Keratinocyte (primary cell): ENCODE measurements at regions not wholly inside any gene's neighbourhood (a gene's known extent, or its start where the extent isn't known, plus 50 kb on each side); places are given as distances from the start of the nearest gene placed in this dataset.

Experiments used
- EZH2 ChIP-seq: IDR thresholded peaks from one replicate; pipeline ENCODE4 v1.6.1; 2012; ENCODE audit warnings: inconsistent platforms, mild to moderate bottlenecking, low read length, moderate library complexity
- TF ChIP-seq, protein P1 (sequence below), 3 experiments: IDR thresholded peaks in 1 of 3; conservative IDR thresholded peaks in 1 of 3; optimal IDR thresholded peaks in 1 of 3; 2 replicates in 2 of 3; 3 replicates in 1 of 3; pipeline versions ENCODE3 to v1.5.1; 2011; ENCODE audit warnings: low read length in 3 of 3, mild to moderate bottlenecking in 3 of 3, moderate library complexity in 2 of 3, control low read depth in 1 of 3, inconsistent platforms in 1 of 3; ENCODE audit not compliant: insufficient read depth in 2 of 3; ENCODE audit errors: extremely low read depth in 1 of 3

DNA sequence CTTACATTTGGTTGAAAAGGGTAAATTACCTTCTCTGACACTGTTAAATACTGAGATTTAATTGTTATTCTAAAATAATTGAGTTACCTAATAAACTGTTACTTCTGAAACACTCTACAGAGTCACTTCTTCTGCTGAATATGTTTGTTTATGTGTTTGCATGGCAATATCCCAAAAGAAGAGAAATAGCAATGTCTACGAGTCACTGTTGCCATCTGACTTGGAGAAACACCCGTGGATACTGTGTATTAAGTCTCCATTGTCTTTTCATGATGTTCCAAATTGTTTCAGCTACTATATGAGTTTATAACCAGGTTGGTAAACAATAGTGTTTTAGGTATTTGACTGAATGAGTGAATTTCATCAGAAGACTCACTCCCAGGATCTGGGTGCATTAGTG is 754.2 kb upstream of the ID2 start:
- TF ChIP-seq, protein P1, sequence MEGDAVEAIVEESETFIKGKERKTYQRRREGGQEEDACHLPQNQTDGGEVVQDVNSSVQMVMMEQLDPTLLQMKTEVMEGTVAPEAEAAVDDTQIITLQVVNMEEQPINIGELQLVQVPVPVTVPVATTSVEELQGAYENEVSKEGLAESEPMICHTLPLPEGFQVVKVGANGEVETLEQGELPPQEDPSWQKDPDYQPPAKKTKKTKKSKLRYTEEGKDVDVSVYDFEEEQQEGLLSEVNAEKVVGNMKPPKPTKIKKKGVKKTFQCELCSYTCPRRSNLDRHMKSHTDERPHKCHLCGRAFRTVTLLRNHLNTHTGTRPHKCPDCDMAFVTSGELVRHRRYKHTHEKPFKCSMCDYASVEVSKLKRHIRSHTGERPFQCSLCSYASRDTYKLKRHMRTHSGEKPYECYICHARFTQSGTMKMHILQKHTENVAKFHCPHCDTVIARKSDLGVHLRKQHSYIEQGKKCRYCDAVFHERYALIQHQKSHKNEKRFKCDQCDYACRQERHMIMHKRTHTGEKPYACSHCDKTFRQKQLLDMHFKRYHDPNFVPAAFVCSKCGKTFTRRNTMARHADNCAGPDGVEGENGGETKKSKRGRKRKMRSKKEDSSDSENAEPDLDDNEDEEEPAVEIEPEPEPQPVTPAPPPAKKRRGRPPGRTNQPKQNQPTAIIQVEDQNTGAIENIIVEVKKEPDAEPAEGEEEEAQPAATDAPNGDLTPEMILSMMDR (optimal IDR thresholded peaks at IDR 0.05 in 1 of 3, IDR thresholded peaks at IDR 0.05 in 1 of 3, conservative IDR thresholded peaks at IDR 0.05 in 1 of 3; ENCODE audit: extremely low read depth in 1 of 3, insufficient read depth in 2 of 3, low read length in 3 of 3) = no peak
- TF ChIP-seq EZH2 = no peak
